ENCODE measurements at regions not wholly inside any gene's neighbourhood (a gene's known extent, or its start where the extent isn't known, plus 50 kb on each side); places are given as distances from the start of the nearest gene placed in this dataset.
A peak's percentile ranks its signal among the peaks of the same experiment; 100 is the strongest.
"Not testable (repeated sequence)": the region's sequence is repeated elsewhere in the genome, so short reads cannot be mapped to it uniquely, and the experiment has no call there.

DNA sequence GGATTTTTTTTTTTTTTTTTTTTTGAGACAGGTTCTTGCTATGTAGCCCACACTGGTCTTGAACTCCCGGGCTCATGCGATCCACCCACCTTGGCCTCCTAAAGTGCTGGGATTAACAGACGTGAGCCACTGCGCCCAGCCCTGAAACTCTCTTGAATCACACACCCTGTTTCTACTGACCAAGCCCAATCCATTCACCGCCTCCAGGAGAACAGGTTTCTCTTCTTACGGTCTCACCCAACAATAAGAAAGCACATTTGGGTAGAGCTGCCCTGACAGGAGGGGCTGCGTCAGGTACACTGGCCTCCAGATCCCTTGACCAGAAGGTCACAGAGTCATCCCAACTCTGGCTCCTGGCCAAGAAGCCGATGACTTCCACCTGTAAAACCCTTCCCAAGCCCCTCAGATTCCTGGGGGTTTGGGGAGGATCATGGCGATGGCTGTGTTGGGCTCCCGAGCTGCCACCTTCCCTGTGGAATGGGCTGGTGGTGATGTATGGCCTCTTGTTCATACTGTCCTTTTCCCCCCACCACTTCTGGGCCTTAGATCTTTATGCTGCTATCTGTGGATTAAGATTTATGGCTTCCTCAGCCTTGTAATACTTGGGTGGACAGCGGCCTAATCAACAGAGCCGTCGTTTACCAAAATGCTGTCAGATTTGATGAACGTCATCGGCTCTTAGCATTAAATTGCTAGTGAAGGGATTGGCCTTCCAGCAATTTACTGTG lies 89.1 kb downstream of the KATNIP start:
- DNase-seq, result no peak

GRCh38 chr16:27639561-27640276 lies 89.8 kb downstream of the KATNIP start:
- peak in 3 of 4 donors; percentile 60 to 77 (median 68) for ATAC-seq
- Histone ChIP-seq H3K4me3 (no peak overlapping the region), H3K9me3 (no peaks in the 10 kb centered on the region), H3K4me1 (no peaks in the 10 kb centered on the region), H3K27ac (no peak overlapping the region), H3K36me3 (no peaks in the 10 kb centered on the region), H3K27me3 (no peaks in the 10 kb centered on the region)
- FAIRE-seq, result no peak
- no peak for DNase-seq
- TF ChIP-seq, protein P1, sequence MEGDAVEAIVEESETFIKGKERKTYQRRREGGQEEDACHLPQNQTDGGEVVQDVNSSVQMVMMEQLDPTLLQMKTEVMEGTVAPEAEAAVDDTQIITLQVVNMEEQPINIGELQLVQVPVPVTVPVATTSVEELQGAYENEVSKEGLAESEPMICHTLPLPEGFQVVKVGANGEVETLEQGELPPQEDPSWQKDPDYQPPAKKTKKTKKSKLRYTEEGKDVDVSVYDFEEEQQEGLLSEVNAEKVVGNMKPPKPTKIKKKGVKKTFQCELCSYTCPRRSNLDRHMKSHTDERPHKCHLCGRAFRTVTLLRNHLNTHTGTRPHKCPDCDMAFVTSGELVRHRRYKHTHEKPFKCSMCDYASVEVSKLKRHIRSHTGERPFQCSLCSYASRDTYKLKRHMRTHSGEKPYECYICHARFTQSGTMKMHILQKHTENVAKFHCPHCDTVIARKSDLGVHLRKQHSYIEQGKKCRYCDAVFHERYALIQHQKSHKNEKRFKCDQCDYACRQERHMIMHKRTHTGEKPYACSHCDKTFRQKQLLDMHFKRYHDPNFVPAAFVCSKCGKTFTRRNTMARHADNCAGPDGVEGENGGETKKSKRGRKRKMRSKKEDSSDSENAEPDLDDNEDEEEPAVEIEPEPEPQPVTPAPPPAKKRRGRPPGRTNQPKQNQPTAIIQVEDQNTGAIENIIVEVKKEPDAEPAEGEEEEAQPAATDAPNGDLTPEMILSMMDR (IDR thresholded peaks at IDR 0.05), result peak in 3 of 4 donors; percentile 12 to 25 (median 21)
- WGBS, 2 donors, result 77 to 80% methylated on average over 7 of the region's 7 CpGs
- intact Hi-C loops (cut with DNase I), result no loop called here

More for the DNA sequence above, 89.1 kb downstream of the KATNIP start:
- WGBS, 2 donors, result 81 to 83% methylated on average over 15 of the region's 15 CpGs
- intact Hi-C loops (cut with DNase I), result no loop called here
- H3K9me3 ChIP-seq, result no peaks in the 10 kb centered on the region
- no peak overlapping the region for H3K4me3 ChIP-seq
- H3K27ac ChIP-seq, result no peak overlapping the region
- no peak for FAIRE-seq
- ATAC-seq, result peak in 1 of 4 donors; percentile 18
- TF ChIP-seq, protein P1 (IDR thresholded peaks at IDR 0.05), result no peak
- no peaks in the 10 kb centered on the region for H3K27me3 ChIP-seq
- H3K4me1 ChIP-seq, result no peaks in the 10 kb centered on the region
- no peaks in the 10 kb centered on the region for H3K36me3 ChIP-seq

- ATAC-seq (peak in 1 of 4 donors; percentile 22), FAIRE-seq (no peak), DNase-seq (no peak)
- TF ChIP-seq, protein P1 (IDR thresholded peaks at IDR 0.05), result no peak
- Histone ChIP-seq H3K27me3 (no peaks in the 10 kb centered on the region), H3K4me3 (no peak overlapping the region), H3K36me3 (no peaks in the 10 kb centered on the region), H3K27ac (no peak overlapping the region), H3K4me1 (no peaks in the 10 kb centered on the region), H3K9me3 (no peaks in the 10 kb centered on the region)
- intact Hi-C loops (cut with DNase I), result no loop called here
- 86 to 91% methylated on average over 6 of the region's 6 CpGs for WGBS, 2 donors
These were observed 90.3 kb downstream of the KATNIP start for GRCh38 chr16:27640277-27640600.

GRCh38 chr16:27641260-27641659 lies 91.3 kb downstream of the KATNIP start:
- intact Hi-C loops (cut with DNase I), result no loop called here
- TF ChIP-seq, protein P1 (IDR thresholded peaks at IDR 0.05), result no peak
- Histone ChIP-seq H3K4me1 (no peaks in the 10 kb centered on the region), H3K27ac (no peak overlapping the region), H3K4me3 (no peak overlapping the region), H3K27me3 (no peaks in the 10 kb centered on the region), H3K36me3 (no peaks in the 10 kb centered on the region), H3K9me3 (no peaks in the 10 kb centered on the region)
- no peak for FAIRE-seq
- ATAC-seq, result no peak
- DNase-seq, result no peak
- WGBS, 2 donors, result 93 to 96% methylated on average over 9 of the region's 9 CpGs

DNA sequence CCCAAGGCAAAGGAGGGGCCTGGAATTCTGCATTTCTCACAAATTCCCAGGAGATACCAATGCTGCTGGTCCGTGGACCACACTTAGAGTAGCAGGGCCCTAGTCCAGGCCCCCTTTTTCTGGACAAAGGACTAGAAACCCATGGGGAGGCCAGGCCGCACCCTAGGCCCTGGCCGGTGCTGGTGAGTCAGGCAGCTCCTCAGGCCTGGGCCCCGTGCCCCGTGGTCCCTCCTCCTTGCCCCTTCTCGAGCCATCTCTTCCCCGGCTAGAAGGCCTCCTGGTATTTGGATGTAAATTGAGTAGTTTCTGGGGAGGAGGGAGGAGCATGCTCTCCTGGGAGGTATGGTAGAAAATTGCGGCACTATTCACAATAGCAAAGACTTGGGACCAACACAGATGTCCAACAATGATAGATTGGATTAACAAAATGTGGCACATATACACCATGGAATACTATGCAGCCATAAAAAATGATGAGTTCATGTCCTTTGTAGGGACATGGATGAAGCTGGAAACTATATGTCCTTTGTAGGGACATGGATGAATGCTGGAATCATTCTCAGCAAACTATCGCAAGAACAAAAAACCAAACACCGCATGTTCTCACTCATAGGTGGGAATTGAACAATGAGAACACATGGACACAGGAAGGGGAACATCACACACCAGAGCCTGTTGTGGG lies 91.9 kb downstream of the KATNIP start:
- H3K4me1 ChIP-seq; H3K4me3 ChIP-seq; ATAC-seq; FAIRE-seq; DNase-seq; intact Hi-C loops (cut with DNase I); H3K27ac ChIP-seq; H3K9me3 ChIP-seq; H3K36me3 ChIP-seq; H3K27me3 ChIP-seq: not testable (repeated sequence)
- WGBS, 2 donors, result 96 to 99% methylated on average over 10 of the region's 10 CpGs
